Mesendoderm (in vitro differentiated cells): ENCODE measurements at regions not wholly inside any gene's neighbourhood (a gene's known extent, or its start where the extent isn't known, plus 50 kb on each side); places are given as distances from the start of the nearest gene placed in this dataset.

ENCODE experiments used
- DNase-seq: peaks from one replicate; pipeline ENCODE4 v3.0.0; 2013
- H2AK5ac ChIP-seq: 2 replicates; pipeline ENCODE4 v1.6.1; 2013; ENCODE audit warnings: low read length, inconsistent platforms
- H2BK120ac ChIP-seq: 2 replicates; pipeline ENCODE4 v1.6.1; 2013; ENCODE audit warnings: low read depth, mild to moderate bottlenecking, low read length, moderate library complexity, mixed read lengths
- H2BK15ac ChIP-seq: replicated peaks from 2 replicates; pipeline ENCODE4 v1.6.1; 2013; ENCODE audit warnings: low read depth, mild to moderate bottlenecking, moderate library complexity
- H2BK5ac ChIP-seq: 2 replicates; pipeline ENCODE4 v1.6.1; 2013; ENCODE audit warnings: low read length, inconsistent platforms
- H3K18ac ChIP-seq: 2 replicates; pipeline ENCODE4 v1.6.1; 2013; ENCODE audit warnings: mild to moderate bottlenecking, low read length, mixed read lengths
- H3K23ac ChIP-seq: one replicate; pipeline ENCODE4 v1.6.1; 2013; ENCODE audit warnings: low read length
- H3K27ac ChIP-seq: 2 replicates; pipeline ENCODE4 v1.5.1; 2013; ENCODE audit warnings: low read depth, mild to moderate bottlenecking, inconsistent platforms, low read length, moderate library complexity
- H3K27me3 ChIP-seq: 2 replicates; pipeline ENCODE4 v1.6.1; 2013; ENCODE audit warnings: low read length, control low read depth, mild to moderate bottlenecking, inconsistent platforms; ENCODE audit not compliant: insufficient read depth, poor library complexity
- H3K36me3 ChIP-seq: 2 replicates; pipeline ENCODE4 v1.6.1; 2013; ENCODE audit warnings: low read length, inconsistent platforms; ENCODE audit not compliant: control insufficient read depth, insufficient read depth
- H3K4ac ChIP-seq: one replicate; pipeline ENCODE4 v1.6.1; 2013; ENCODE audit warnings: low read depth, mild to moderate bottlenecking, low read length, moderate library complexity
- H3K4me1 ChIP-seq: 2 replicates; pipeline ENCODE4 v1.6.1; 2013; ENCODE audit warnings: low read depth, low read length, inconsistent platforms; ENCODE audit not compliant: control insufficient read depth
- H3K4me2 ChIP-seq: 2 replicates; pipeline ENCODE4 v1.6.1; 2013; ENCODE audit warnings: low read length
- H3K4me3 ChIP-seq: 2 replicates; pipeline ENCODE4 v1.5.1; 2013; ENCODE audit warnings: mild to moderate bottlenecking, low read length
- H3K56ac ChIP-seq: one replicate; pipeline ENCODE4 v1.6.1; 2013; ENCODE audit warnings: low read length
- H3K79me1 ChIP-seq: 2 replicates; pipeline ENCODE4 v1.6.1; 2013; ENCODE audit warnings: low read length, inconsistent platforms
- H3K79me2 ChIP-seq: 2 replicates; pipeline ENCODE4 v1.6.1; 2013; ENCODE audit warnings: mild to moderate bottlenecking, low read length; ENCODE audit not compliant: control insufficient read depth, insufficient read depth
- H3K9ac ChIP-seq: 2 replicates; pipeline ENCODE4 v1.6.1; 2013; ENCODE audit warnings: low read length, inconsistent platforms
- H4K5ac ChIP-seq: one replicate; pipeline ENCODE4 v1.6.1; 2013; ENCODE audit warnings: low read length
- H4K8ac ChIP-seq: one replicate; pipeline ENCODE4 v1.6.1; 2013; ENCODE audit warnings: low read depth, mild to moderate bottlenecking, control low read depth, low read length, moderate library complexity
- WGBS: extraction: QIAGEN DNeasy Blood & Tissue Kit; methylation state at CpG from one replicate; pipeline ENCODE4 v1.1.7; 2013; ENCODE audit warnings: low lambda C conversion rate, missing lambda C conversion rate; ENCODE audit not compliant: insufficient coverage; ENCODE audit errors: extremely low coverage; 5-methylcytosine and 5-hydroxymethylcytosine counted together

- Histone ChIP-seq H4K8ac (no peak overlapping the region), H2AK5ac (no peak overlapping the region), H2BK5ac (no peak overlapping the region), H2BK15ac (no peak overlapping the region), H2BK120ac (no peak overlapping the region), H3K27me3 (no peaks in the 10 kb centered on the region), H3K4me3 (no peak overlapping the region), H3K4me2 (no peak overlapping the region), H3K79me2 (no peaks in the 10 kb centered on the region), H3K79me1 (no peaks in the 10 kb centered on the region), H3K23ac (no peak overlapping the region), H3K4ac (no peak overlapping the region), H3K18ac (no peak overlapping the region), H3K36me3 (no peaks in the 10 kb centered on the region), H3K9ac (no peak overlapping the region), H4K5ac (no peak overlapping the region), H3K27ac (no peak overlapping the region), H3K56ac (no peak overlapping the region), H3K4me1 (no peaks in the 10 kb centered on the region)
- no peak for DNase-seq
- no CpG with 5 or more reads among the region's 2 CpGs for WGBS
Measured at GRCh38 chr11:38460896-38461295, 1862.9 kb upstream of the RAG2 start.

DNA sequence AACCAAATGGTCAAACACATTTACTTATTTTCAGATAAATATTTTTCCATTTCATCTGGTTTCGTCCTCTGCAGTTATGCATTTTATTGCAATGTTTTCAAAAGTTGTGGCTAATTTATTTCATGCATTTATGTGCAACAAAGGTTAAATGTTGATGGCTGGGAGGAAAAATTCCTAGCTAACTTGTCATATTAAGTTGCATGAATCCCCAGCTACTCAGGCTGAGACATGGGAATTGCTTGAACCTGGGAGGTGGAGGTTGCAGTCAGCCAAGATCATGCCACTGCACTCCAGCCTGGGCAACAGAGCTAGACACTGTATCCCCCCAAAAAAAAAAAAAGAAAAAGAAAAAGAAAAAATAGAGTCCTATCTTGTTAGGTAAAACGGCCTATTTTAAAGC lies 1862.4 kb upstream of the RAG2 start:
- Histone ChIP-seq H4K5ac (no peak overlapping the region), H2BK5ac (no peak overlapping the region), H3K36me3 (no peaks in the 10 kb centered on the region), H3K18ac (no peak overlapping the region), H2BK120ac (no peak overlapping the region), H3K79me2 (no peaks in the 10 kb centered on the region), H3K27me3 (no peaks in the 10 kb centered on the region), H3K23ac (no peak overlapping the region), H3K79me1 (no peaks in the 10 kb centered on the region), H3K4ac (no peak overlapping the region), H2AK5ac (no peak overlapping the region), H3K56ac (no peak overlapping the region), H3K4me1 (no peaks in the 10 kb centered on the region), H4K8ac (no peak overlapping the region), H3K9ac (no peak overlapping the region), H3K4me2 (no peak overlapping the region), H3K4me3 (no peak overlapping the region), H2BK15ac (no peak overlapping the region), H3K27ac (no peak overlapping the region)
- no CpG with 5 or more reads among the region's 2 CpGs for WGBS
- no peak for DNase-seq

GRCh38 chr11:38456371-38456770 lies 1858.3 kb upstream of the RAG2 start:
- no peak overlapping the region for H3K23ac ChIP-seq
- no peak overlapping the region for H2BK15ac ChIP-seq
- no peak overlapping the region for H3K4me3 ChIP-seq
- no peak overlapping the region for H3K56ac ChIP-seq
- H2BK5ac ChIP-seq, result no peak overlapping the region
- DNase-seq, result no peak
- H2AK5ac ChIP-seq, result no peak overlapping the region
- H3K4ac ChIP-seq, result no peak overlapping the region
- H3K4me2 ChIP-seq, result no peak overlapping the region
- no peaks in the 10 kb centered on the region for H3K79me1 ChIP-seq
- no peaks in the 10 kb centered on the region for H3K36me3 ChIP-seq
- H3K4me1 ChIP-seq, result no peaks in the 10 kb centered on the region
- H3K79me2 ChIP-seq, result no peaks in the 10 kb centered on the region
- H2BK120ac ChIP-seq, result no peak overlapping the region
- no peak overlapping the region for H4K8ac ChIP-seq
- H3K27ac ChIP-seq, result no peak overlapping the region
- H3K27me3 ChIP-seq, result no peaks in the 10 kb centered on the region
- no peak overlapping the region for H4K5ac ChIP-seq
- no peak overlapping the region for H3K18ac ChIP-seq
- WGBS, result no CpG with 5 or more reads among the region's 3 CpGs
- H3K9ac ChIP-seq, result no peak overlapping the region

- WGBS, result no CpG with 5 or more reads among the region's 2 CpGs
- no peak overlapping the region for H3K4ac ChIP-seq
- H3K79me1 ChIP-seq, result no peaks in the 10 kb centered on the region
- no peak overlapping the region for H3K56ac ChIP-seq
- no peak overlapping the region for H3K4me3 ChIP-seq
- H3K36me3 ChIP-seq, result no peaks in the 10 kb centered on the region
- no peak overlapping the region for H2BK5ac ChIP-seq
- no peak for DNase-seq
- no peak overlapping the region for H3K4me2 ChIP-seq
- no peak overlapping the region for H3K27ac ChIP-seq
- H3K79me2 ChIP-seq, result no peaks in the 10 kb centered on the region
- H4K5ac ChIP-seq, result no peak overlapping the region
- H2BK15ac ChIP-seq, result no peak overlapping the region
- no peak overlapping the region for H4K8ac ChIP-seq
- H3K4me1 ChIP-seq, result no peaks in the 10 kb centered on the region
- H3K18ac ChIP-seq, result no peak overlapping the region
- no peak overlapping the region for H3K23ac ChIP-seq
- H2AK5ac ChIP-seq, result no peak overlapping the region
- H2BK120ac ChIP-seq, result no peak overlapping the region
- no peaks in the 10 kb centered on the region for H3K27me3 ChIP-seq
- no peak overlapping the region for H3K9ac ChIP-seq
Measured at GRCh38 chr11:38448284-38448683, 1850.2 kb upstream of the RAG2 start.

- Histone ChIP-seq H3K4me1 (no peaks in the 10 kb centered on the region), H3K27me3 (no peaks in the 10 kb centered on the region), H4K8ac (no peak overlapping the region), H3K79me2 (no peaks in the 10 kb centered on the region), H4K5ac (no peak overlapping the region), H3K18ac (no peak overlapping the region), H2BK15ac (no peak overlapping the region), H3K79me1 (no peaks in the 10 kb centered on the region), H2BK120ac (no peak overlapping the region), H3K56ac (no peak overlapping the region), H3K4ac (no peak overlapping the region), H3K4me3 (no peak overlapping the region), H3K9ac (no peak overlapping the region), H3K36me3 (no peaks in the 10 kb centered on the region), H2BK5ac (no peak overlapping the region), H2AK5ac (no peak overlapping the region), H3K4me2 (no peak overlapping the region), H3K27ac (no peak overlapping the region), H3K23ac (no peak overlapping the region)
- no peak for DNase-seq
- WGBS, result no CpG with 5 or more reads among the region's 1 CpG
Measured at GRCh38 chr11:38446336-38446735, 1848.3 kb upstream of the RAG2 start.

- Histone ChIP-seq H2BK5ac (no peak overlapping the region), H3K27ac (no peak overlapping the region)
- DNase-seq, result no peak
Measured at GRCh38 chr11:38438091-38438490, 1840.1 kb upstream of the RAG2 start.

More at GRCh38 chr11:38438091-38438490, 1840.1 kb upstream of the RAG2 start:
- Histone ChIP-seq H3K56ac (no peak overlapping the region), H3K18ac (no peak overlapping the region), H2AK5ac (no peak overlapping the region), H3K9ac (no peak overlapping the region), H3K79me1 (no peaks in the 10 kb centered on the region), H3K4me1 (no peaks in the 10 kb centered on the region), H3K79me2 (no peaks in the 10 kb centered on the region), H2BK15ac (no peak overlapping the region), H3K4me2 (no peak overlapping the region), H3K27me3 (no peaks in the 10 kb centered on the region), H3K23ac (no peak overlapping the region), H3K4me3 (no peak overlapping the region), H4K5ac (no peak overlapping the region), H3K36me3 (no peaks in the 10 kb centered on the region), H4K8ac (no peak overlapping the region), H3K4ac (no peak overlapping the region), H2BK120ac (no peak overlapping the region)
